ENCODE measurements at regions not wholly inside any gene's neighbourhood (a gene's known extent, or its start where the extent isn't known, plus 50 kb on each side); places are given as distances from the start of the nearest gene placed in this dataset.

GRCh38 chr9:14372437-14373335 lies 58.7 kb upstream of the NFIB start:
- Histone ChIP-seq H2AFZ (ENCODE audit: low read length) (no peak overlapping the region), H4K91ac (ENCODE audit: insufficient read length, low read depth, low read length) (no peak overlapping the region), H3K79me2 (ENCODE audit: insufficient read depth, low read length) (no peaks in the 10 kb centered on the region), H3K79me1 (ENCODE audit: insufficient read depth, low read depth, low read length, poor library complexity, severe bottlenecking) (no peaks in the 10 kb centered on the region), H3K56ac (ENCODE audit: insufficient read length, low read depth, low read length) (no peak overlapping the region), H3K4me2 (ENCODE audit: insufficient read depth, insufficient read length, low read length) (peak overlapping the region; percentile 19), H4K8ac (replicated peaks; ENCODE audit: insufficient read length, low read depth, low read length) (no peak overlapping the region), H3K23ac (ENCODE audit: insufficient read length, low read depth, low read length) (no peak overlapping the region), H3K23me2 (ENCODE audit: insufficient read length, low read depth, low read length, poor library complexity, severe bottlenecking) (no peaks in the 10 kb centered on the region), H3T11ph (ENCODE audit: low read length) (no peak overlapping the region), H3K9me3 (ENCODE audit: control insufficient read depth, low read depth, low read length) (no peaks in the 10 kb centered on the region), H4K20me1 (ENCODE audit: control insufficient read depth, insufficient read depth, insufficient read length) (no peaks in the 10 kb centered on the region), H2BK15ac (ENCODE audit: low read depth, low read length) (no peak overlapping the region), H3K9ac (ENCODE audit: extremely low read depth, insufficient read length, low read length) (no peak overlapping the region), H2BK5ac (ENCODE audit: insufficient read length, low read length) (no peak overlapping the region), H3K4ac (ENCODE audit: low read depth, low read length) (no peak overlapping the region; the same call in 1 of the 2 replicates), H2BK12ac (ENCODE audit: insufficient read length, low read depth, low read length) (no peak overlapping the region), H3K18ac (ENCODE audit: insufficient read length, low read depth, low read length) (no peak overlapping the region), H3K4me1 (ENCODE audit: insufficient read depth, low read length) (peaks cover 6% of the 10 kb centered on the region), H4K5ac (ENCODE audit: insufficient read length, low read depth, low read length) (no peak overlapping the region), H3K27ac (ENCODE audit: insufficient read length, low read depth, low read length) (peak overlapping the region; percentile 37), H3K27me3 (ENCODE audit: insufficient read depth, low read length) (no peaks in the 10 kb centered on the region), H2BK120ac (ENCODE audit: low read depth, low read length, poor library complexity, severe bottlenecking) (no peak overlapping the region), H2AK5ac (ENCODE audit: insufficient read length, low read length) (no peak overlapping the region), H2BK20ac (ENCODE audit: low read depth, low read length, poor library complexity, severe bottlenecking) (no peak overlapping the region), H3K14ac (ENCODE audit: insufficient read depth, low read length) (no peak overlapping the region)
- Mint-ChIP-seq H3K36me3 (ENCODE audit: insufficient read depth in 1 of 3, low read depth in 3 of 3) (peaks cover 0 to 7% (median 0%) of the 10 kb centered on the region in 3 experiments; a peak in 2 of 7 replicates), H3K27me3 (ENCODE audit: low read depth) (no peaks in the 10 kb centered on the region), H3K9me3 (peaks cover 0 to 2% of the 10 kb centered on the region in 2 experiments; a peak in 1 of 5 replicates), H3K4me3 (no peak overlapping the region), H3K27ac (peak overlapping the region in 1 of 3 experiments; percentile 62; a peak in 1 of 7 replicates), H3K4me1 (peaks cover 15 to 17% of the 10 kb centered on the region in 2 experiments)
- TF ChIP-seq CTCF (conservative IDR thresholded peaks at IDR 0.05) = no peak
- whole genome bisulfite sequencing (ENCODE audit: extremely low coverage, insufficient read length, low lambda C conversion rate) = no CpG with 5 or more reads among the region's 4 CpGs
- DNase-seq = peak; percentile 52
